ENCODE measurements at regions not wholly inside any gene's neighbourhood (a gene's known extent, or its start where the extent isn't known, plus 50 kb on each side); places are given as distances from the start of the nearest gene placed in this dataset.

DNA sequence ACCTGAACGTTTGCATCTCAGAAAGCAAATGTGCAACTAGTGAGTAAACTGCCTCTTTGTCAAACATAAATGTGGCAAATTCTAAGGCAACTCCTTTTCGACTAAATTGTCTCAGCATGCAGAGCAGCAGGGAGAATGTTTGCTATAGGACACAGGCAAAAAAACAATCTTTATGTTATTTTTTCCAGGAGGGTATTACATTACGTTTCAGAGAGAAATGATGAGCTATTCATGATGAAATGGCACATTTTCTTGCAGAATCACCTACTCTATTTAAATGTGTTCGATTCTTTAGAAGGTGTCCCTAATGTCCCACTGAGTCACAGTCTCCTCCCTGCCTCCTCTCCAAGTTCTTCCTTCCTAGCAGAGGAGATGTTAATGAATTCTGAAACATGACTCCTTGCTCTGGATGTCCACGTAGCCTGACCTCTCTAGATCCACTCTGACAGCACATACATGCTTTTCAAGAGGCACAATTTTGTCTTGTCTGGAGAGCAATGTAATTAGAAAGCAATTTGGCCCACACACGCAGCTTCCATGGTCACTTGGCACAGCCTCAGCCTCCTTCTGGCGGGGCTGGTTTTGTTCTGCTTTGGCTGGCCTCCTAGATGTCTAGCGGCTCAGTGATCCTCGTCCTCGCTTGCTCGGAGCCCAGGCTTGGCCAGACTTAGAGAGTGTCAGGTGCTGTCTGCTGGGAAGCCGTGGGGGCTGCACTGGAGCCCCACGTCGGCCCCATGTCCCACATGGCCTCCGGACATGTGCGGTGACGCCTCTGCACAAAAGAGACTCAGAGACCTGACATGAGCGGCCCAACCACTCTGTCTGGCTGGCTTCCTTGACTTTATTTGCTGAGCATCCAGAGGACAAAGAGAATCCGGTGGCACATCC lies 125.7 kb upstream of the ZNF438 start:
- TF ChIP-seq POLR2A (IDR thresholded peaks at IDR 0.05): no peak
- TF ChIP-seq, protein P1, sequence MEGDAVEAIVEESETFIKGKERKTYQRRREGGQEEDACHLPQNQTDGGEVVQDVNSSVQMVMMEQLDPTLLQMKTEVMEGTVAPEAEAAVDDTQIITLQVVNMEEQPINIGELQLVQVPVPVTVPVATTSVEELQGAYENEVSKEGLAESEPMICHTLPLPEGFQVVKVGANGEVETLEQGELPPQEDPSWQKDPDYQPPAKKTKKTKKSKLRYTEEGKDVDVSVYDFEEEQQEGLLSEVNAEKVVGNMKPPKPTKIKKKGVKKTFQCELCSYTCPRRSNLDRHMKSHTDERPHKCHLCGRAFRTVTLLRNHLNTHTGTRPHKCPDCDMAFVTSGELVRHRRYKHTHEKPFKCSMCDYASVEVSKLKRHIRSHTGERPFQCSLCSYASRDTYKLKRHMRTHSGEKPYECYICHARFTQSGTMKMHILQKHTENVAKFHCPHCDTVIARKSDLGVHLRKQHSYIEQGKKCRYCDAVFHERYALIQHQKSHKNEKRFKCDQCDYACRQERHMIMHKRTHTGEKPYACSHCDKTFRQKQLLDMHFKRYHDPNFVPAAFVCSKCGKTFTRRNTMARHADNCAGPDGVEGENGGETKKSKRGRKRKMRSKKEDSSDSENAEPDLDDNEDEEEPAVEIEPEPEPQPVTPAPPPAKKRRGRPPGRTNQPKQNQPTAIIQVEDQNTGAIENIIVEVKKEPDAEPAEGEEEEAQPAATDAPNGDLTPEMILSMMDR (IDR thresholded peaks at IDR 0.05): no peak

Measured in adrenal gland (tissue), 5 donors.